K562 (cell line): ENCODE measurements at regions not wholly inside any gene's neighbourhood (a gene's known extent, or its start where the extent isn't known, plus 50 kb on each side); places are given as distances from the start of the nearest gene placed in this dataset.

Experiments used
- CBX1 ChIP-seq: sonication (generic); IDR thresholded peaks from 2 replicates; pipeline ENCODE4 v1.6.1; 2016; ENCODE audit warnings: antibody characterized with exemption, low read depth, mild to moderate bottlenecking
- CHD7 ChIP-seq: fragments of 200-600 bp; sonication (generic); IDR thresholded peaks from one replicate; pipeline ENCODE4 v1.6.1; 2012; ENCODE audit warnings: mild to moderate bottlenecking, low read depth, low read length, inconsistent platforms
- EP400 ChIP-seq: fragments of 450-650 bp; IDR thresholded peaks from 2 replicates; pipeline ENCODE4 v1.6.1; 2017; ENCODE audit warnings: antibody characterized with exemption, mild to moderate bottlenecking, moderate library complexity
- ETS2 ChIP-seq: IDR thresholded peaks from 2 replicates; pipeline ENCODE4 v1.6.1; 2016; ENCODE audit warnings: borderline replicate concordance, missing genetic modification characterization, mild to moderate bottlenecking, moderate library complexity, missing compliant biosample characterization; ENCODE audit not compliant: poor library complexity, severe bottlenecking
- HMG20B ChIP-seq: fragments of 250-450 bp; sonication (Bioruptor Pico); IDR thresholded peaks from 2 replicates; pipeline ENCODE4 v1.5.0; 2021; ENCODE audit warnings: mild to moderate bottlenecking
- POLR3A ChIP-seq: IDR thresholded peaks from 2 replicates; pipeline ENCODE4 v1.6.1; 2011; ENCODE audit warnings: borderline replicate concordance, mild to moderate bottlenecking, moderate library complexity; ENCODE audit not compliant: insufficient read length, insufficient read depth; ENCODE audit errors: extremely low read depth
- SFPQ ChIP-seq: fragments of 200-400 bp; formaldehyde crosslinking; IDR thresholded peaks from 2 replicates; pipeline ENCODE4 v1.6.1; 2017; ENCODE audit warnings: mild to moderate bottlenecking, low read depth, low read length, moderate library complexity
- TAL1 ChIP-seq: fragments of 450-650 bp; IDR thresholded peaks from 2 replicates; pipeline ENCODE4 v1.6.1; 2016; ENCODE audit warnings: mild to moderate bottlenecking
- ZBED1 ChIP-seq: IDR thresholded peaks from 2 replicates; pipeline ENCODE4 v1.6.1; 2014
- ZBTB1 ChIP-seq: sonication (generic); formaldehyde crosslinking; IDR thresholded peaks from 2 replicates; pipeline ENCODE4 v1.8.1; 2023; ENCODE audit warnings: missing genetic modification reagents, low read depth, mild to moderate bottlenecking, borderline replicate concordance
- ZBTB2 ChIP-seq: fragments of 450-650 bp; IDR thresholded peaks from 2 replicates; pipeline ENCODE4 v1.6.1; 2016; ENCODE audit warnings: antibody characterized with exemption
- ZNF584 ChIP-seq: fragments of 200-800 bp; sonication (Bioruptor generic); IDR thresholded peaks from 2 replicates; pipeline ENCODE4 v1.6.1; 2016; ENCODE audit warnings: low read depth, mild to moderate bottlenecking, missing genetic modification characterization, missing compliant biosample characterization

DNA sequence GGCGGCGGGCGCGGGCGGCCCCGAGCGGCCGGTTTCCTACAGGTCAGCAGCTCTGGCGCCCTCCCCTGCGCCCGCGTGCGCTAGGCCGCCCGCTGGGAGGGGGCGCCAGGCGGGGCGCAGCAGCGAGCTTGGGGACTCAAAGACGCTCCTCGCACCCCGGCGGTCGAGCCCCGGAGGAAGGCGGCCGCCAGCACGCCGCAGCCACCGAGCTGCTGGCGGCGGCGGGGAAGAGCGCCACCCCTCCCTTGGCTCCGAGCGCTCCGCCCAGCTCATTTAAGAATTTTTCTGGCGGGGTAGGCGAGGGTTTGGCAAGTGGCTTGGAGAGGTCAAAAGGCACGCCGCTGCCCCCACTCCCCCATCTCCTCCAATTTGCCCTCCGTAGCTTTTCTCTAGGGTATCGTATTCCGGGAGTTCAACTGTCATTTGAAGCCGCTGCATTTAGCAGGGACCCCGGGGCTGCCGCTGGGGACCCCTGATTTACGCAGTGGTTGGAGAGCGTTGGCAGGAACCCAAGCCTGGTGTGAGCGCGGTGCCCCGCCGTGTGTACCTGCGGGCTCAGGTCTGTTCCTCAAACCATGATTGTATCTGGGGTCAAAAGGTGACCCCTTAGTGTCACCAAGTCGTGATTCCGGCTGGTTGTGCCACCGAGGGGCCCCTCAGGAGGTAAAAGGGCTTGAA, 59.5 kb upstream of the GSE1 start (continued):
- TF ChIP-seq CHD7 (no peak), ZNF584 (CRISPR knock-in tag) (no peak), CBX1 (peak; percentile 94), SFPQ (peak; percentile 55; the same call in 1 of the 2 replicates), ZBED1 (no peak; the same call in none of the 2 replicates), ETS2 (peak; percentile 20), ZBTB1 (peak; percentile 86), ZBTB2 (peak; percentile 65), POLR3A (no peak), TAL1 (no peak), HMG20B (peak; percentile 85; the same call in 1 of the 2 replicates), EP400 (no peak)
